Neuronal stem cell (in vitro differentiated cells): ENCODE measurements at regions not wholly inside any gene's neighbourhood (a gene's known extent, or its start where the extent isn't known, plus 50 kb on each side); places are given as distances from the start of the nearest gene placed in this dataset.
A peak's percentile ranks its signal among the peaks of the same experiment; 100 is the strongest.

Experiments used
- DNase-seq: peaks from one replicate; pipeline ENCODE4 v3.0.0-alpha.2; 2013; ENCODE audit warnings: low spot score
- H2AFZ ChIP-seq: one replicate; pipeline ENCODE4 v1.6.1; 2013; ENCODE audit warnings: mild to moderate bottlenecking, low read length, inconsistent platforms
- H2AK5ac ChIP-seq: 2 replicates; pipeline ENCODE4 v1.6.1; 2013; ENCODE audit warnings: low read depth, mild to moderate bottlenecking, inconsistent platforms, low read length, moderate library complexity, mixed read lengths
- H2BK120ac ChIP-seq: 2 replicates; pipeline ENCODE4 v1.6.1; 2013; ENCODE audit warnings: low read depth, mild to moderate bottlenecking, inconsistent platforms, low read length, moderate library complexity, mixed read lengths
- H2BK12ac ChIP-seq: one replicate; pipeline ENCODE4 v1.6.1; 2013; ENCODE audit warnings: low read length, inconsistent platforms
- H2BK15ac ChIP-seq: 2 replicates; pipeline ENCODE4 v1.6.1; 2013; ENCODE audit warnings: mild to moderate bottlenecking, low read length, inconsistent platforms, mixed read lengths
- H2BK5ac ChIP-seq: one replicate; pipeline ENCODE4 v1.6.1; 2013; ENCODE audit warnings: inconsistent platforms, mild to moderate bottlenecking, low read length, moderate library complexity
- H3K14ac ChIP-seq: one replicate; pipeline ENCODE4 v1.6.1; 2013; ENCODE audit warnings: low read length, inconsistent platforms
- H3K18ac ChIP-seq: 2 replicates; pipeline ENCODE4 v1.6.1; 2013; ENCODE audit warnings: low read length, inconsistent platforms
- H3K23ac ChIP-seq: 2 replicates; pipeline ENCODE4 v1.6.1; 2013; ENCODE audit warnings: low read depth, mild to moderate bottlenecking, mixed read lengths, low read length, inconsistent platforms; ENCODE audit not compliant: poor library complexity
- H3K27ac ChIP-seq: replicated peaks from 3 replicates; pipeline ENCODE4 v1.5.1; 2013; ENCODE audit warnings: low read length, inconsistent platforms
- H3K27me3 ChIP-seq, 3 experiments: 2 replicates each; pipeline ENCODE4 v1.6.1; 2013; ENCODE audit warnings: low read length in 3 of 3, mild to moderate bottlenecking in 2 of 3, inconsistent platforms in 1 of 3, low read depth in 1 of 3, mixed read lengths in 1 of 3, moderate library complexity in 1 of 3; ENCODE audit not compliant: control insufficient read depth in 3 of 3, insufficient read depth in 3 of 3
- H3K36me3 ChIP-seq, 2 donors: replicated peaks in 1 of 2; 2 replicates each; pipeline ENCODE4 v1.6.1; 2013; ENCODE audit warnings: low read length in 2 of 2; ENCODE audit not compliant: control insufficient read depth in 2 of 2, insufficient read depth in 2 of 2
- H3K4ac ChIP-seq: 2 replicates; pipeline ENCODE4 v1.6.1; 2013; ENCODE audit warnings: inconsistent platforms, mild to moderate bottlenecking, low read length, moderate library complexity
- H3K4me1 ChIP-seq, 2 donors: 1 replicate in 1 of 2; 2 replicates in 1 of 2; pipeline ENCODE4 v1.6.1; 2013; ENCODE audit warnings: low read length in 2 of 2, low read depth in 1 of 2; ENCODE audit not compliant: control insufficient read depth in 2 of 2, insufficient read depth in 1 of 2
- H3K4me2 ChIP-seq: one replicate; pipeline ENCODE4 v1.6.1; 2013; ENCODE audit warnings: mild to moderate bottlenecking, low read length, inconsistent platforms; ENCODE audit not compliant: insufficient read depth, poor library complexity, severe bottlenecking
- H3K4me3 ChIP-seq, 2 donors: 2 replicates each; pipeline ENCODE4 v1.5.1; 2013; ENCODE audit warnings: low read length in 2 of 2, mild to moderate bottlenecking in 2 of 2, inconsistent platforms in 1 of 2, moderate library complexity in 1 of 2
- H3K79me1 ChIP-seq: one replicate; pipeline ENCODE4 v1.6.1; 2013; ENCODE audit warnings: low read depth, mild to moderate bottlenecking, inconsistent platforms, low read length, moderate library complexity
- H3K9ac ChIP-seq: one replicate; pipeline ENCODE4 v1.6.1; 2013; ENCODE audit warnings: mild to moderate bottlenecking, low read depth, low read length, inconsistent platforms; ENCODE audit not compliant: poor library complexity
- H3K9me3 ChIP-seq, 2 donors: replicated peaks in 1 of 2; 2 replicates each; pipeline versions ENCODE3 to v1.6.1; 2013; ENCODE audit warnings: low read length in 2 of 2, mild to moderate bottlenecking in 2 of 2, inconsistent platforms in 1 of 2, low read depth in 1 of 2, mixed read lengths in 1 of 2, moderate library complexity in 1 of 2; ENCODE audit not compliant: control insufficient read depth in 2 of 2, insufficient read depth in 1 of 2
- H4K8ac ChIP-seq: one replicate; pipeline ENCODE4 v1.6.1; 2013; ENCODE audit warnings: low read depth, mild to moderate bottlenecking, inconsistent platforms, low read length, moderate library complexity
- H4K91ac ChIP-seq: one replicate; pipeline ENCODE4 v1.6.1; 2013; ENCODE audit warnings: low read length, low read depth, mild to moderate bottlenecking, inconsistent platforms; ENCODE audit not compliant: poor library complexity
- WGBS, 2 donors: extraction: QIAGEN DNeasy Blood & Tissue Kit; methylation state at CpG; one replicate each; pipeline ENCODE4 v1.1.7; 2013; ENCODE audit warnings: missing lambda C conversion rate in 2 of 2, mixed read lengths in 1 of 2; ENCODE audit not compliant: insufficient read length in 2 of 2, insufficient replicate concordance in 1 of 2; ENCODE audit errors: extremely low coverage in 2 of 2; 5-methylcytosine and 5-hydroxymethylcytosine counted together

DNA sequence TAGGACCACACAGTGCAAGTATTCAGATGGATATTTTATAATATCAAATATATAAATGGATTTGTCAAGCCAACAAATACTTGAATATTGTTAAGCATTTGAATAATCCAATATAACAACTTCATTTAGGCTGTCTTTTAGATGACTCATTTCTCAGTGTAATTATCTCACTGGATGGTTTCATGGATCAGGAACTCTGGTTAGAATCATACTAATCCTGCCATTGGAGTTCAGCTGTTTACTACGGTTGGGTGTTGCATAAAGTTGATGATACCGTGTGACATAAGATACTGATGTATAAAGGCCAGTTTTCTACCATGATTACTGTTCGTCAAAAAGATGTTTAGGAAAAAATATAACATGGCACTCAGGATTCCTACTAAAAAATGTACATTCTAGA lies 196.3 kb downstream of the TSHZ3 start:
- Histone ChIP-seq H3K14ac (no peak overlapping the region), H3K79me1 (no peaks in the 10 kb centered on the region), H2BK12ac (no peak overlapping the region), H3K4me1 (no peaks in the 10 kb centered on the region), H3K18ac (no peak overlapping the region), H4K8ac (no peak overlapping the region), H3K9me3 (no peaks in the 10 kb centered on the region), H3K4me3 (no peak overlapping the region), H3K4me2 (no peak overlapping the region), H3K4ac (no peak overlapping the region), H2AK5ac (no peak overlapping the region), H3K27me3 (peaks cover 0 to 2% (median 0%) of the 10 kb centered on the region in 3 experiments), H4K91ac (no peak overlapping the region), H3K9ac (no peak overlapping the region), H3K27ac (no peak overlapping the region), H2BK15ac (no peak overlapping the region), H2BK5ac (no peak overlapping the region), H2AFZ (no peak overlapping the region), H3K36me3 (no peaks in the 10 kb centered on the region), H2BK120ac (no peak overlapping the region), H3K23ac (no peak overlapping the region)
- no CpG with 5 or more reads among the region's 3 CpGs for WGBS, 2 donors
- no peak for DNase-seq

DNA sequence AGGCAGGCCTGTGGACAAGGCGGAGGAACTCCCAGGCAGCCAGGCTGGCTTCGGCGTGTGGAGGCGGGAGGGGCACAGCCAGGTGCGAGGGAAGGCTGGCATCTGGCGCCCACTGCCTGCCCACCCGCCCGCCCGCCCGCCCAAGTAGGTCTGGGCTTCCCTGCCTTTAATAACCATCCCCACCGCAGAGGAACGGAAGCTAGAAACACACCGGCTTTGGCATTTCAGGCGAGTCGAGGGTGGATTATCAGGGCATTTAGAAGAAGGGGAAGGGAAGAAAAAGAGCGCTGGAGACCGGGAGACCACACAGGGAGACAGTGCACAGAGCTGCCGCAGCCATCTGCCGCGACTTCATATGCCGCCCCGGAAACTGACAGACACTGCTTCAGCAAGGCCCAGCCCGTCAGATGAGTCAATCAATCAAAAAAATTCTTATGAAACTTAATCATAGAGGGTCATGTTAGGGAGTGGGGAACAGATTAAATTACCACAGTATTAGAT lies 199.7 kb downstream of the TSHZ3 start:
- no peaks in the 10 kb centered on the region for H3K79me1 ChIP-seq
- H2AK5ac ChIP-seq: no peak overlapping the region
- no peak overlapping the region for H3K14ac ChIP-seq
- no peak overlapping the region for H3K4ac ChIP-seq
- no peaks in the 10 kb centered on the region for H3K36me3 ChIP-seq
- H3K4me2 ChIP-seq: no peak overlapping the region
- no peak overlapping the region for H3K9ac ChIP-seq
- no peak overlapping the region for H2BK120ac ChIP-seq
- no peak overlapping the region for H4K8ac ChIP-seq
- no peak overlapping the region for H3K4me3 ChIP-seq
- no peak overlapping the region for H3K23ac ChIP-seq
- no peaks in the 10 kb centered on the region for H3K4me1 ChIP-seq
- H3K27ac ChIP-seq: no peak overlapping the region
- H2BK15ac ChIP-seq: no peak overlapping the region
- DNase-seq: no peak
- no peak overlapping the region for H4K91ac ChIP-seq
- H2AFZ ChIP-seq: no peak overlapping the region
- no peak overlapping the region for H3K18ac ChIP-seq
- H3K27me3 ChIP-seq: peaks cover 0 to 2% (median 0%) of the 10 kb centered on the region in 3 experiments
- H2BK12ac ChIP-seq: no peak overlapping the region
- no peaks in the 10 kb centered on the region for H3K9me3 ChIP-seq
- no peak overlapping the region for H2BK5ac ChIP-seq
- no CpG with 5 or more reads among the region's 23 CpGs for WGBS, 2 donors

DNA sequence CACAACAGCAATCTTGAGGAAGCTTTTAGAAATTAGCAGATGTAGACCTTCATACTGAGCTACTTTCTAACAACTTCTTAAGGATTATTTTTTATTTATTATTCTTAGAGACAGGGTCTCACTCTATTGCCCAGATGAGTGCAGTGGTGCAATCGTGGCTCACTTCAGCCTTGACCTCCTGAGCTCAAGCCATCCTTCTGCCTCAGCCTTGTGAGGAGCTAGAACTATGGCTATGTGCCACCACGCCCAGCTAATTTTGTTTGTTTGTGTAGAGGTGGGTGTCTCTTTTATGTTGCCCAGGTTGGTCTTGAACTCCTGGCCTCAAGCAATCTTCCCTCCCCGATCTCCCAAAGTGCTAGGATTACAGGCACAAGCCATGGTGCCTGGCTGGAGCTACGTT lies 200.6 kb downstream of the TSHZ3 start:
- H2BK12ac ChIP-seq: no peak overlapping the region
- no CpG with 5 or more reads among the region's 4 CpGs for WGBS, 2 donors
- no peak overlapping the region for H2AK5ac ChIP-seq
- H3K23ac ChIP-seq: no peak overlapping the region
- no peak overlapping the region for H3K9ac ChIP-seq
- no peak overlapping the region for H2BK120ac ChIP-seq
- no peak overlapping the region for H3K14ac ChIP-seq
- no peak overlapping the region for H4K8ac ChIP-seq
- no peaks in the 10 kb centered on the region for H3K4me1 ChIP-seq
- H3K4ac ChIP-seq: no peak overlapping the region
- no peak overlapping the region for H3K4me2 ChIP-seq
- H2BK15ac ChIP-seq: no peak overlapping the region
- H3K18ac ChIP-seq: no peak overlapping the region
- H2AFZ ChIP-seq: no peak overlapping the region
- H3K79me1 ChIP-seq: no peaks in the 10 kb centered on the region
- H3K4me3 ChIP-seq: no peak overlapping the region
- H3K27ac ChIP-seq: no peak overlapping the region
- H2BK5ac ChIP-seq: no peak overlapping the region
- peaks cover 0 to 2% (median 0%) of the 10 kb centered on the region in 3 experiments for H3K27me3 ChIP-seq
- H4K91ac ChIP-seq: no peak overlapping the region
- DNase-seq: no peak
- H3K9me3 ChIP-seq: no peaks in the 10 kb centered on the region
- no peaks in the 10 kb centered on the region for H3K36me3 ChIP-seq

DNA sequence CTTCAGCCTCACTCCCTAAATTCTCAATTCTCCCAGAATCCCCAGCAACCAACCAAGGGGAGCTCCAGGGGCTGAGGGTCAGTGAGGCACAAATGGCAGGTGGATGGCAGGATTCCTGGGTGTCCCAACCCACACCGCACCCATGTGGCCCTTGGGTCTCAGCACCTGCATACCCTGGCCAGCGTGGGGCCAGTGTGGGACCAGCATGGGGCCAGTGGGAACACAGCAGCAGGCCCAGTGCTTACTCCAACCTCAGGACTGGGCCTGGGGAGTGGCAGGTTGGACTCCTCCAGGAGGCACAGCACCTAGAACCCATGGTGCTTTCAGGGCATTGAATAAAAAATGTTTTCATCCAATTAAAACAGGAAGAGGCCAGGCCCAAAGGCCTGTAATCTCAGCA lies 202.0 kb downstream of the TSHZ3 start:
- Histone ChIP-seq H2AFZ (no peak overlapping the region), H3K18ac (peak overlapping the region; percentile 39), H2BK5ac (no peak overlapping the region), H3K4me1 (no peaks in the 10 kb centered on the region), H3K36me3 (no peaks in the 10 kb centered on the region), H3K27me3 (peaks cover 0 to 2% (median 0%) of the 10 kb centered on the region in 3 experiments), H3K23ac (no peak overlapping the region), H4K91ac (no peak overlapping the region), H2BK15ac (no peak overlapping the region), H3K9ac (no peak overlapping the region), H2BK120ac (no peak overlapping the region), H3K27ac (no peak overlapping the region), H3K4me2 (no peak overlapping the region), H4K8ac (no peak overlapping the region), H3K14ac (no peak overlapping the region), H2AK5ac (peak overlapping the region; percentile 42), H3K79me1 (no peaks in the 10 kb centered on the region), H3K9me3 (no peaks in the 10 kb centered on the region), H3K4me3 (no peak overlapping the region), H2BK12ac (no peak overlapping the region), H3K4ac (no peak overlapping the region)
- DNase-seq: no peak
- no CpG with 5 or more reads among the region's 2 CpGs for WGBS, 2 donors
